Transverse colon (tissue), 4 donors: ENCODE measurements at regions not wholly inside any gene's neighbourhood (a gene's known extent, or its start where the extent isn't known, plus 50 kb on each side); places are given as distances from the start of the nearest gene placed in this dataset.

ENCODE experiments used
- DNase-seq: peaks from one replicate; pipeline ENCODE4 v3.0.0-alpha.2; 2019
- H3K27ac ChIP-seq, 4 donors: fragments of 200-600 bp; sonication (generic); 2 replicates each; pipeline ENCODE4 v1.5.1; 2016 to 2018; ENCODE audit warnings: inconsistent platforms in 4 of 4
- H3K27me3 ChIP-seq: fragments of 200-600 bp; sonication (generic); 2 replicates; pipeline ENCODE4 v1.5.1; 2017; ENCODE audit warnings: inconsistent platforms
- H3K36me3 ChIP-seq, 4 donors: fragments of 200-600 bp; sonication (generic); 2 replicates each; pipeline ENCODE4 v1.5.1; 2017 to 2019; ENCODE audit warnings: inconsistent platforms in 4 of 4
- H3K4me1 ChIP-seq, 4 donors: fragments of 200-600 bp; sonication (generic); 2 replicates each; pipeline ENCODE4 v1.5.1; 2017 to 2020; ENCODE audit warnings: inconsistent platforms in 4 of 4
- H3K4me3 ChIP-seq, 4 donors: fragments of 200-600 bp; sonication (generic); 1 replicate in 1 of 4; 2 replicates in 3 of 4; pipeline versions ENCODE4 v1.5.1 to v1.6.1; 2017 to 2019; ENCODE audit warnings: inconsistent platforms in 4 of 4
- H3K9me3 ChIP-seq, 2 donors: fragments of 200-600 bp; sonication (generic); 2 replicates each; pipeline ENCODE4 v1.5.1; 2017 to 2019; ENCODE audit warnings: inconsistent platforms in 2 of 2
- CTCF ChIP-seq, 5 experiments: fragments of 200-600 bp in 3 of 5; fragments of 450-650 bp in 2 of 5; sonication (generic) in 3 of 5; IDR thresholded peaks; 1 replicate in 2 of 5; 2 replicates in 3 of 5; pipeline ENCODE4 v1.5.1; 2016 to 2017; ENCODE audit warnings: antibody characterized with exemption in 5 of 5, inconsistent platforms in 3 of 5, mild to moderate bottlenecking in 2 of 5, moderate library complexity in 1 of 5
- EP300 ChIP-seq: sonication (generic); formaldehyde crosslinking; IDR thresholded peaks from one replicate; pipeline ENCODE4 v1.6.1; 2017; ENCODE audit warnings: antibody characterized with exemption, low read depth
- POLR2A ChIP-seq: fragments of 450-650 bp; IDR thresholded peaks from one replicate; pipeline ENCODE4 v1.6.1; 2016; ENCODE audit warnings: antibody characterized with exemption, mild to moderate bottlenecking, moderate library complexity
- POLR2AphosphoS5 ChIP-seq, 3 donors: sonication (generic); formaldehyde crosslinking; IDR thresholded peaks; one replicate each; pipeline ENCODE4 v1.6.1; 2016; ENCODE audit warnings: antibody characterized with exemption in 3 of 3
- WGBS, 2 donors: methylation state at CpG; one replicate each; pipeline ENCODE4 v1.1.5; 2018; ENCODE audit warnings: low coverage in 1 of 2; 5-methylcytosine and 5-hydroxymethylcytosine counted together
- in situ Hi-C, 4 donors: fragments of 200-750 bp; cut with MboI; loops; one replicate each; pipeline versions ENCODE4 v1.15.0 to v1.15.1; 2017; ENCODE audit warnings: low sequenced_read_pairs in 3 of 4, low pct_ligation_motif_present in 1 of 4, low pct_unique_long_range_greater_than_20kb in 1 of 4
- intact Hi-C: fragments of 100-400 bp; cut with DNase I; formaldehyde crosslinking; loops from one replicate; pipeline ENCODE4 v1.15.1; 2023; ENCODE audit warnings: low total_unique reads

- TF ChIP-seq CTCF (IDR thresholded peaks at IDR 0.05) = no peak
- Histone ChIP-seq H3K27ac (no peak overlapping the region), H3K9me3 (no peaks in the 10 kb centered on the region), H3K36me3 (no peaks in the 10 kb centered on the region), H3K4me1 (peaks cover 0 to 9% (median 2%) of the 10 kb centered on the region in 4 donors), H3K27me3 (no peaks in the 10 kb centered on the region), H3K4me3 (no peak overlapping the region)
- no peak for DNase-seq
- WGBS, 2 donors = 90 to 92% methylated on average over 2 to 3 of the region's 3 CpGs
- in situ Hi-C loops (no loop called here), intact Hi-C loops (no loop called here)
Observed at GRCh38 chr7:15828881-15829280, 142.4 kb upstream of the MEOX2 start.

GRCh38 chr7:15821484-15822427 is 135.3 kb upstream of the MEOX2 start:
- no peaks in the 10 kb centered on the region for H3K9me3 ChIP-seq
- 68 to 70% methylated on average over 4 of the region's 4 CpGs for WGBS, 2 donors
- no peaks in the 10 kb centered on the region for H3K36me3 ChIP-seq
- no peak overlapping the region for H3K4me3 ChIP-seq
- no peaks in the 10 kb centered on the region for H3K27me3 ChIP-seq
- DNase-seq = no peak
- H3K4me1 ChIP-seq = no peaks in the 10 kb centered on the region
- in situ Hi-C loops = no loop called here
- TF ChIP-seq EP300 (no peak), POLR2AphosphoS5 (IDR thresholded peaks at IDR 0.05) (no peak)
- intact Hi-C loops = no loop called here
- H3K27ac ChIP-seq = no peak overlapping the region

DNA sequence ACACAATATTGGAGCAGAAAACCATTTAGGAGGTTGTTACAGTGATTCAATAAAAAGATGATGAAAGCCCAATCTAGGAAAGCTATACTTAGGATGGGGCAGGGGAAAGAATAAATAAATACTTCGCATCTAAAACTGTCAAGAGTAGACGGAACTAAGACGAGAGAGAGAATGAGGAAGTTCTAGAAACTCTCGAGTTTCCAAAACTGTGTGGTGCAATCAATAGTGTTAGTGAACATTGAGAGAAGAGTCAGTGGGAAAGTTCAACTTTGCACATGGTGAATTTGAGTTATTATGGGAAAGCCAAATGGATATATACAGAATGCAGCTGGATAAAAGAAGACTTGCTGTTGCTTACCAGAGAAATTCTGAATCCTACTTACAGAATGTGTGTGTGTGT is 133.8 kb upstream of the MEOX2 start:
- no peaks in the 10 kb centered on the region for H3K27me3 ChIP-seq
- H3K36me3 ChIP-seq = no peaks in the 10 kb centered on the region
- no peak for TF ChIP-seq CTCF (IDR thresholded peaks at IDR 0.05)
- in situ Hi-C loops = no loop called here
- no peaks in the 10 kb centered on the region for H3K9me3 ChIP-seq
- 61 to 62% methylated on average over 4 of the region's 4 CpGs for WGBS, 2 donors
- no peak for DNase-seq
- intact Hi-C loops = no loop called here
- no peak overlapping the region for H3K27ac ChIP-seq
- no peaks in the 10 kb centered on the region for H3K4me1 ChIP-seq
- H3K4me3 ChIP-seq = no peak overlapping the region

GRCh38 chr7:15816835-15817426 is 130.4 kb upstream of the MEOX2 start:
- H3K4me3 ChIP-seq = no peak overlapping the region
- H3K27me3 ChIP-seq = no peaks in the 10 kb centered on the region
- intact Hi-C loops (no loop called here), in situ Hi-C loops (no loop called here)
- no peaks in the 10 kb centered on the region for H3K9me3 ChIP-seq
- no peaks in the 10 kb centered on the region for H3K36me3 ChIP-seq
- H3K4me1 ChIP-seq = no peaks in the 10 kb centered on the region
- TF ChIP-seq POLR2A (no peak), CTCF (IDR thresholded peaks at IDR 0.05) (no peak), EP300 (no peak), POLR2AphosphoS5 (IDR thresholded peaks at IDR 0.05) (no peak)
- DNase-seq = no peak
- H3K27ac ChIP-seq = no peak overlapping the region
- 60 to 65% methylated on average over 3 of the region's 3 CpGs for WGBS, 2 donors
